K562 (cell line): ENCODE measurements at regions not wholly inside any gene's neighbourhood (a gene's known extent, or its start where the extent isn't known, plus 50 kb on each side); places are given as distances from the start of the nearest gene placed in this dataset.

Experiments
- CCNT2 ChIP-seq: IDR thresholded peaks from 2 replicates; pipeline ENCODE4 v1.6.1; 2011; ENCODE audit warnings: borderline replicate concordance, low read depth, mild to moderate bottlenecking, moderate library complexity, mixed read lengths, low read length; ENCODE audit not compliant: insufficient read length; ENCODE audit errors: extremely low read depth
- ETV6 ChIP-seq, 3 experiments: fragments of 150-350 bp in 1 of 3; sonication (generic) in 1 of 3; formaldehyde crosslinking in 1 of 3; IDR thresholded peaks; 2 replicates each; pipeline versions ENCODE4 v1.6.1 to v1.8.0; 2014 to 2022; ENCODE audit warnings: borderline replicate concordance in 2 of 3, low read depth in 2 of 3, antibody characterized with exemption in 1 of 3, low read length in 1 of 3, mild to moderate bottlenecking in 1 of 3, missing genetic modification reagents in 1 of 3
- HMGN3 ChIP-seq: IDR thresholded peaks from 2 replicates; pipeline ENCODE4 v1.6.1; 2011; ENCODE audit warnings: borderline replicate concordance, low read depth, mild to moderate bottlenecking, mixed read lengths, low read length; ENCODE audit not compliant: insufficient read length; ENCODE audit errors: extremely low read depth
- HNRNPLL ChIP-seq: fragments of 200-400 bp; formaldehyde crosslinking; IDR thresholded peaks from 2 replicates; pipeline ENCODE4 v1.6.1; 2017; ENCODE audit warnings: low read length, low read depth, mild to moderate bottlenecking; ENCODE audit not compliant: poor library complexity, severe bottlenecking
- KAT7 ChIP-seq: sonication (generic); formaldehyde crosslinking; IDR thresholded peaks from 2 replicates; pipeline ENCODE4 v1.8.0; 2022; ENCODE audit warnings: missing genetic modification reagents, mild to moderate bottlenecking, borderline replicate concordance
- KAT8 ChIP-seq: fragments of 450-650 bp; IDR thresholded peaks from 2 replicates; pipeline ENCODE4 v1.6.1; 2016; ENCODE audit warnings: low read depth, mild to moderate bottlenecking
- OTX1 ChIP-seq: fragments of 450-650 bp; formaldehyde crosslinking; IDR thresholded peaks from 2 replicates; pipeline ENCODE4 v1.4.0; 2022; ENCODE audit warnings: mild to moderate bottlenecking
- PCBP1 ChIP-seq: fragments of 200-400 bp; formaldehyde crosslinking; IDR thresholded peaks from 2 replicates; pipeline ENCODE4 v1.6.1; 2018; ENCODE audit warnings: mild to moderate bottlenecking, low read depth, low read length; ENCODE audit not compliant: poor library complexity, severe bottlenecking
- POLR2AphosphoS5 ChIP-seq: IDR thresholded peaks from 2 replicates; pipeline ENCODE4 v1.6.1; 2011; ENCODE audit warnings: mild to moderate bottlenecking, low read depth, low read length, moderate library complexity; ENCODE audit not compliant: control insufficient read depth, insufficient read depth
- SAP30 ChIP-seq: fragments of 200-600 bp; sonication (generic); IDR thresholded peaks from 2 replicates; pipeline ENCODE4 v1.6.1; 2012; ENCODE audit warnings: borderline replicate concordance, low read depth, mild to moderate bottlenecking, moderate library complexity, low read length, control low read depth, inconsistent platforms; ENCODE audit not compliant: insufficient read depth, poor library complexity, severe bottlenecking
- SPI1 ChIP-seq: IDR thresholded peaks from 2 replicates; pipeline ENCODE4 v1.6.1; 2011; ENCODE audit warnings: low read depth, low read length, control low read depth, borderline replicate concordance
- TAF9B ChIP-seq: fragments of 450-650 bp; IDR thresholded peaks from 2 replicates; pipeline ENCODE4 v1.6.1; 2018; ENCODE audit warnings: mild to moderate bottlenecking; ENCODE audit not compliant: partially characterized antibody
- ZFP30 ChIP-seq: fragments of 250-450 bp; sonication (Bioruptor Pico); IDR thresholded peaks from 2 replicates; pipeline ENCODE4 v1.8.0; 2022; ENCODE audit warnings: moderate library complexity, mild to moderate bottlenecking, inconsistent platforms, borderline replicate concordance
- ZNF274 ChIP-seq: IDR thresholded peaks from 2 replicates; pipeline ENCODE4 v1.6.1; 2011; ENCODE audit warnings: low read depth, mild to moderate bottlenecking, low read length, moderate library complexity, borderline replicate concordance
- TF ChIP-seq, protein P1 (sequence below): fragments of 200-800 bp; sonication (Bioruptor generic); IDR thresholded peaks from 2 replicates; pipeline ENCODE4 v1.6.1; 2017; ENCODE audit warnings: missing genetic modification characterization, missing compliant biosample characterization

- TF ChIP-seq KAT7 (CRISPR knock-in tag) (no peak), SPI1 (peak; percentile 72), ZNF274 (no peak), CCNT2 (peak; percentile 41), HNRNPLL (no peak), PCBP1 (peak; percentile 22), POLR2AphosphoS5 (0 out of 2 replicates have a peak, but pooled peaks have one; percentile 2), OTX1 (CRISPR knock-in tag) (no peak), KAT8 (no peak), TAF9B (no peak), ETV6 (IDR thresholded peaks at IDR 0.05; ENCODE audit: borderline replicate concordance in 1 of 2, low read depth in 2 of 2, low read length in 1 of 2) (0 out of 4 replicates have a peak, but pooled peaks of 1 of the 2 experiments have one; percentile 20), ETV6 (CRISPR knock-in tag; IDR thresholded peaks at IDR 0.05; ENCODE audit: borderline replicate concordance) (no peak), HMGN3 (peak; percentile 29), ZFP30 (CRISPR knock-in tag) (no peak), SAP30 (no peak)
- TF ChIP-seq, protein P1, sequence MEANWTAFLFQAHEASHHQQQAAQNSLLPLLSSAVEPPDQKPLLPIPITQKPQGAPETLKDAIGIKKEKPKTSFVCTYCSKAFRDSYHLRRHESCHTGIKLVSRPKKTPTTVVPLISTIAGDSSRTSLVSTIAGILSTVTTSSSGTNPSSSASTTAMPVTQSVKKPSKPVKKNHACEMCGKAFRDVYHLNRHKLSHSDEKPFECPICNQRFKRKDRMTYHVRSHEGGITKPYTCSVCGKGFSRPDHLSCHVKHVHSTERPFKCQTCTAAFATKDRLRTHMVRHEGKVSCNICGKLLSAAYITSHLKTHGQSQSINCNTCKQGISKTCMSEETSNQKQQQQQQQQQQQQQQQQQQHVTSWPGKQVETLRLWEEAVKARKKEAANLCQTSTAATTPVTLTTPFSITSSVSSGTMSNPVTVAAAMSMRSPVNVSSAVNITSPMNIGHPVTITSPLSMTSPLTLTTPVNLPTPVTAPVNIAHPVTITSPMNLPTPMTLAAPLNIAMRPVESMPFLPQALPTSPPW (CRISPR knock-in tag): peak; percentile 32; the same call in 1 of the 2 replicates
- TF ChIP-seq, all 486 proteins: peak for 18
Observed at GRCh38 chrX:40152741-40153344, 55.1 kb upstream of the BCOR start (continued).
